Cerebellar cortex (tissue), 1 donor: ENCODE measurements at regions not wholly inside any gene's neighbourhood (a gene's known extent, or its start where the extent isn't known, plus 50 kb on each side); places are given as distances from the start of the nearest gene placed in this dataset.

Experiments used
- DNase-seq: peaks from one replicate; pipeline ENCODE4 v3.0.0-alpha.2; 2015; ENCODE audit warnings: low spot score

- no peak for DNase-seq
Observed at GRCh38 chr15:87239582-87240230, 1016.8 kb downstream of the NTRK3 start.

- no peak for DNase-seq
Observed at GRCh38 chr15:87238451-87239068, 1018.0 kb downstream of the NTRK3 start.

GRCh38 chr15:87228460-87228859, 1028.1 kb downstream of the NTRK3 start:
- no peak for DNase-seq

GRCh38 chr15:87227846-87228245, 1028.7 kb downstream of the NTRK3 start:
- DNase-seq = no peak

GRCh38 chr15:87225436-87225835, 1031.1 kb downstream of the NTRK3 start:
- no peak for DNase-seq

GRCh38 chr15:87224404-87224803, 1032.1 kb downstream of the NTRK3 start:
- DNase-seq = no peak

GRCh38 chr15:87219650-87220615, 1036.6 kb downstream of the NTRK3 start:
- no peak for DNase-seq

GRCh38 chr15:87215100-87215499, 1041.4 kb downstream of the NTRK3 start:
- no peak for DNase-seq

- DNase-seq = no peak
Observed at GRCh38 chr15:87213626-87214025, 1042.9 kb downstream of the NTRK3 start.

GRCh38 chr15:87212041-87212440, 1044.5 kb downstream of the NTRK3 start:
- no peak for DNase-seq

GRCh38 chr15:87211547-87211946, 1045.0 kb downstream of the NTRK3 start:
- no peak for DNase-seq

GRCh38 chr15:87209891-87210689, 1046.4 kb downstream of the NTRK3 start:
- no peak for DNase-seq

- DNase-seq = no peak
Observed at GRCh38 chr15:87207990-87208580, 1048.5 kb downstream of the NTRK3 start.

- no peak for DNase-seq
Observed at GRCh38 chr15:87207251-87207650, 1049.3 kb downstream of the NTRK3 start.

GRCh38 chr15:87201986-87202385, 1054.6 kb downstream of the NTRK3 start:
- DNase-seq = no peak

- no peak for DNase-seq
Observed at GRCh38 chr15:87200149-87200548, 1056.4 kb downstream of the NTRK3 start.

- DNase-seq = no peak
Observed at GRCh38 chr15:87197981-87198380, 1058.6 kb downstream of the NTRK3 start.

- no peak for DNase-seq
Observed at GRCh38 chr15:87196498-87196897, 1060.0 kb downstream of the NTRK3 start.

- no peak for DNase-seq
Observed at GRCh38 chr15:87193481-87193880, 1063.1 kb downstream of the NTRK3 start.

GRCh38 chr15:87167706-87168105, 1088.0 kb downstream of the AGBL1 start:
- no peak for DNase-seq

GRCh38 chr15:87167055-87167454, 1087.4 kb downstream of the AGBL1 start:
- no peak for DNase-seq

- no peak for DNase-seq
Observed at GRCh38 chr15:87155771-87156170, 1076.1 kb downstream of the AGBL1 start.
